WTC11 (cell line): ENCODE measurements at regions not wholly inside any gene's neighbourhood (a gene's known extent, or its start where the extent isn't known, plus 50 kb on each side); places are given as distances from the start of the nearest gene placed in this dataset.

Experiments
- ATAC-seq: fragments of 200-7000 bp; cut with Tn5 transposase; 2 replicates; pipeline ENCODE4 v1.10.0; 2021; ENCODE audit warnings: mild to moderate bottlenecking, moderate library complexity
- CTCF ChIA-PET: fragments of 300-600 bp; sonication (Branson Sonifier 250); formaldehyde crosslinking; loops from one replicate; lab custom pipeline; 2021; ENCODE audit warnings: antibody characterized with exemption; lab: Charles Lee
- POLR2A ChIA-PET: fragments of 350-600 bp; sonication (Branson Sonifier 250); formaldehyde crosslinking; loops from one replicate; lab custom pipeline; 2021; ENCODE audit warnings: antibody characterized with exemption; lab: Charles Lee
- DNase-seq: peaks from one replicate; pipeline ENCODE4 v3.0.0; 2021; ENCODE audit warnings: low spot score
- H3K27ac Mint-ChIP-seq: 2 replicates; pipeline ENCODE4 v1.8.0; 2021; ENCODE audit warnings: mixed read lengths
- H3K27me3 Mint-ChIP-seq: 2 replicates; pipeline ENCODE4 v1.8.0; 2021; ENCODE audit warnings: low read depth, mild to moderate bottlenecking, moderate library complexity, mixed read lengths
- H3K36me3 Mint-ChIP-seq: 2 replicates; pipeline ENCODE4 v1.8.0; 2021; ENCODE audit warnings: mixed read lengths
- H3K4me1 Mint-ChIP-seq: 2 replicates; pipeline ENCODE4 v1.8.0; 2022; ENCODE audit warnings: mixed read lengths
- H3K4me3 Mint-ChIP-seq: 2 replicates; pipeline ENCODE4 v1.8.0; 2021; ENCODE audit warnings: mild to moderate bottlenecking, moderate library complexity, mixed read lengths
- H3K9me3 Mint-ChIP-seq: 2 replicates; pipeline ENCODE4 v1.8.0; 2021; ENCODE audit warnings: mixed read lengths
- ATF1 ChIP-seq: sonication (generic); formaldehyde crosslinking; IDR thresholded peaks from 2 replicates; pipeline ENCODE4 v1.8.1; 2023; ENCODE audit warnings: mild to moderate bottlenecking, moderate library complexity, missing genetic modification reagents
- EMX1 ChIP-seq: fragments of 250-450 bp; sonication (Bioruptor Pico); IDR thresholded peaks from 2 replicates; pipeline ENCODE4 v1.8.0; 2021; ENCODE audit warnings: mild to moderate bottlenecking
- HMGA2 ChIP-seq: fragments of 250-450 bp; sonication (Bioruptor Pico); IDR thresholded peaks from 2 replicates; pipeline ENCODE4 v1.4.0; 2021; ENCODE audit warnings: mild to moderate bottlenecking, moderate library complexity
- NFATC4 ChIP-seq: fragments of 250-450 bp; sonication (Bioruptor Pico); IDR thresholded peaks from 2 replicates; pipeline ENCODE4 v1.9.0; 2021; ENCODE audit warnings: mild to moderate bottlenecking
- NR2C2 ChIP-seq: sonication (generic); formaldehyde crosslinking; IDR thresholded peaks from 2 replicates; pipeline ENCODE4 v1.8.0; 2022; ENCODE audit warnings: mild to moderate bottlenecking, missing genetic modification reagents
- PRRX2 ChIP-seq: fragments of 250-450 bp; sonication (Bioruptor Pico); IDR thresholded peaks from 2 replicates; pipeline ENCODE4 v1.8.0; 2021; ENCODE audit warnings: mild to moderate bottlenecking
- RELA ChIP-seq: sonication (generic); formaldehyde crosslinking; IDR thresholded peaks from 2 replicates; pipeline ENCODE4 v1.8.1; 2022; ENCODE audit warnings: missing genetic modification reagents, mild to moderate bottlenecking, borderline replicate concordance
- SMAD3 ChIP-seq: sonication (generic); formaldehyde crosslinking; IDR thresholded peaks from 2 replicates; pipeline ENCODE4 v1.8.0; 2022; ENCODE audit warnings: missing genetic modification reagents, mild to moderate bottlenecking, borderline replicate concordance
- SOX15 ChIP-seq: fragments of 250-450 bp; sonication (Bioruptor Pico); IDR thresholded peaks from 2 replicates; pipeline ENCODE4 v1.9.0; 2021; ENCODE audit warnings: mild to moderate bottlenecking
- TEAD1 ChIP-seq: sonication (generic); formaldehyde crosslinking; IDR thresholded peaks from 2 replicates; pipeline ENCODE4 v1.8.0; 2022; ENCODE audit warnings: mild to moderate bottlenecking, missing genetic modification reagents
- ZNF263 ChIP-seq: sonication (generic); formaldehyde crosslinking; IDR thresholded peaks from 2 replicates; pipeline ENCODE4 v1.8.1; 2022; ENCODE audit warnings: low read depth, mild to moderate bottlenecking, moderate library complexity, missing genetic modification reagents
- ZNF317 ChIP-seq: sonication (generic); formaldehyde crosslinking; IDR thresholded peaks from 2 replicates; pipeline ENCODE4 v1.8.1; 2023; ENCODE audit warnings: low read depth, mild to moderate bottlenecking, moderate library complexity, missing genetic modification reagents, borderline replicate concordance
- ZNF423 ChIP-seq: fragments of 250-450 bp; sonication (Bioruptor Pico); IDR thresholded peaks from 2 replicates; pipeline ENCODE4 v2.1.2; 2022; ENCODE audit warnings: mild to moderate bottlenecking, moderate library complexity
- TF ChIP-seq, protein P1 (sequence below): sonication (generic); formaldehyde crosslinking; conservative IDR thresholded peaks from 2 replicates; pipeline ENCODE4 v1.8.1; 2023; ENCODE audit warnings: mild to moderate bottlenecking, low read depth, missing genetic modification reagents, moderate library complexity
- TF ChIP-seq, protein P2 (sequence below): fragments of 200-600 bp; IDR thresholded peaks from 2 replicates; pipeline ENCODE4 v1.8.0; 2022; ENCODE audit warnings: antibody characterized with exemption
- TF ChIP-seq, protein P3 (sequence below): sonication (generic); formaldehyde crosslinking; IDR thresholded peaks from 2 replicates; pipeline ENCODE4 v1.8.1; 2023; ENCODE audit warnings: mild to moderate bottlenecking, missing genetic modification reagents
- TF ChIP-seq, protein P4 (sequence below): sonication (generic); formaldehyde crosslinking; IDR thresholded peaks from 2 replicates; pipeline ENCODE4 v1.8.1; 2022; ENCODE audit warnings: missing genetic modification reagents, borderline replicate concordance
- TF ChIP-seq, protein P5 (sequence below): sonication (generic); formaldehyde crosslinking; IDR thresholded peaks from 2 replicates; pipeline ENCODE4 v1.8.1; 2022; ENCODE audit warnings: mild to moderate bottlenecking, moderate library complexity, missing genetic modification reagents
- TF ChIP-seq, protein P6 (sequence below): fragments of 250-450 bp; sonication (Bioruptor Pico); IDR thresholded peaks from 2 replicates; pipeline ENCODE4 v1.9.0; 2021; ENCODE audit warnings: mild to moderate bottlenecking

DNA sequence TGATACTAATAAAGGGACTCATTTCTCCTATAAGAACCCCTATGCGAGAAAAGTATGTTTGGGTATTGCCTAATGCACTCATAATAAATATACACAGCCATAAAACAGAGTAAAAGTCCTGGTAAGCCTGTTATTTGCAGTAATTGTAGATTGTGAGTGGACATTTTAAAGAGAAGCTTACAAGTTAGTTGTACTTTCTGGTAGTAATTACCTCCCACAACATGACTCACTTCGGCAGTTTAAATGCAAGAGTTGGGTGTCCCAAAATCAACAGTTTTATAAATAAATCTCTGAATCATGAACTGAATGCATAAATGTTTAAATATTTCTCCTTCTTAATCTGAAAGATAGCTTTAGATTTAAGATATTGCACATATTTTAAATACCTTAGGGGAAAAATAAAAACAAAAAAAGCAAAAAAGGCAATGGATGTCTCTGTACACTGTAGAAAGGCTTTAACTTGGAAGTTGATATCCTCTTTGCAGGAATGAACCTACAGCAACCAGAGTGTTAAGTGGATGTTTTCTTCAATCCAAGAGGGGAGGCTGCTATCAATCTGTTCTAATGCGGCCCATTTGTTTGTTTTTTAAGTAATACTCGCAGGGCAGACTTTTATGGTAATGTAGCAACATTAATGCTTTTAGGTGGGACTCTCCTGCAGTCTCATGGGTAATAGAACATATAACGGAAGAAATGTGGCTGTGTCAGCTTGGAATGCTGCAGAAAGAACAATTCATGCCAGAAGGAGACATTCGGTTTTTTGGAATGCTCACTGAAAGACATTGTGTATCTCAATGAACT is 57.3 kb upstream of the ZEB1 start:
- Mint-ChIP-seq H3K27ac (no peak overlapping the region), H3K4me3 (no peak overlapping the region), H3K9me3 (no peaks in the 10 kb centered on the region), H3K27me3 (no peaks in the 10 kb centered on the region), H3K4me1 (no peaks in the 10 kb centered on the region), H3K36me3 (no peaks in the 10 kb centered on the region)
- POLR2A ChIA-PET: no interaction called here
- CTCF ChIA-PET: no interaction called here
- ATAC-seq: no peak
- DNase-seq: no peak
- TF ChIP-seq NR2C2 (CRISPR knock-in tag): no peak

DNA sequence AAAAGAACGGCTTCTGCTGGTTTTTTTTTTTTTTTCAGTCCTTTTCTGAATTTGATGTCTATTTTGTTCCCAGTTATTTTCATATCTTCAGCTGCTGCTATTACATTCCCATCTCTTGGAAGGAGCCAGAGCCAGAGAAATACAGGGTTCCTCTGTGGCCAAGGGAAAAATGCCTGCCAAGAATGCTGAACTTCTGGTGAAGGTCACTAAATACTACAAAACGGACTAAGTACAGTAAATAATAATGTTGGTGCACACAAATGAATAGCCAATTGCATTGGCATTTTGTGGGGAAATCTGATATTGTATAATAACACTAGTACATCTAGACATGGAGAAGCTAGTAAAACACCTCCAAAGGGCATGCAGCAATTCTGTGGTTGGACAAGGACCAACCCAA is 56.3 kb upstream of the ZEB1 start:
- Mint-ChIP-seq H3K9me3 (no peaks in the 10 kb centered on the region), H3K4me3 (no peak overlapping the region), H3K36me3 (no peaks in the 10 kb centered on the region), H3K27me3 (no peaks in the 10 kb centered on the region), H3K4me1 (no peaks in the 10 kb centered on the region), H3K27ac (no peak overlapping the region)
- POLR2A ChIA-PET: no interaction called here
- no peak for ATAC-seq
- no peak for DNase-seq
- CTCF ChIA-PET: no interaction called here
- TF ChIP-seq ZNF423 (CRISPR knock-in tag) (no peak), SMAD3 (CRISPR knock-in tag) (no peak), RELA (no peak), ZNF317 (CRISPR knock-in tag) (no peak), NFATC4 (CRISPR knock-in tag) (no peak), ZNF263 (CRISPR knock-in tag) (no peak), ATF1 (no peak), TEAD1 (CRISPR knock-in tag) (no peak), EMX1 (no peak), PRRX2 (CRISPR knock-in tag) (no peak), SOX15 (CRISPR knock-in tag) (no peak), HMGA2 (CRISPR knock-in tag) (no peak)
- TF ChIP-seq, protein P1, sequence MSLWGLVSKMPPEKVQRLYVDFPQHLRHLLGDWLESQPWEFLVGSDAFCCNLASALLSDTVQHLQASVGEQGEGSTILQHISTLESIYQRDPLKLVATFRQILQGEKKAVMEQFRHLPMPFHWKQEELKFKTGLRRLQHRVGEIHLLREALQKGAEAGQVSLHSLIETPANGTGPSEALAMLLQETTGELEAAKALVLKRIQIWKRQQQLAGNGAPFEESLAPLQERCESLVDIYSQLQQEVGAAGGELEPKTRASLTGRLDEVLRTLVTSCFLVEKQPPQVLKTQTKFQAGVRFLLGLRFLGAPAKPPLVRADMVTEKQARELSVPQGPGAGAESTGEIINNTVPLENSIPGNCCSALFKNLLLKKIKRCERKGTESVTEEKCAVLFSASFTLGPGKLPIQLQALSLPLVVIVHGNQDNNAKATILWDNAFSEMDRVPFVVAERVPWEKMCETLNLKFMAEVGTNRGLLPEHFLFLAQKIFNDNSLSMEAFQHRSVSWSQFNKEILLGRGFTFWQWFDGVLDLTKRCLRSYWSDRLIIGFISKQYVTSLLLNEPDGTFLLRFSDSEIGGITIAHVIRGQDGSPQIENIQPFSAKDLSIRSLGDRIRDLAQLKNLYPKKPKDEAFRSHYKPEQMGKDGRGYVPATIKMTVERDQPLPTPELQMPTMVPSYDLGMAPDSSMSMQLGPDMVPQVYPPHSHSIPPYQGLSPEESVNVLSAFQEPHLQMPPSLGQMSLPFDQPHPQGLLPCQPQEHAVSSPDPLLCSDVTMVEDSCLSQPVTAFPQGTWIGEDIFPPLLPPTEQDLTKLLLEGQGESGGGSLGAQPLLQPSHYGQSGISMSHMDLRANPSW (CRISPR knock-in tag): no peak
- TF ChIP-seq, protein P2, sequence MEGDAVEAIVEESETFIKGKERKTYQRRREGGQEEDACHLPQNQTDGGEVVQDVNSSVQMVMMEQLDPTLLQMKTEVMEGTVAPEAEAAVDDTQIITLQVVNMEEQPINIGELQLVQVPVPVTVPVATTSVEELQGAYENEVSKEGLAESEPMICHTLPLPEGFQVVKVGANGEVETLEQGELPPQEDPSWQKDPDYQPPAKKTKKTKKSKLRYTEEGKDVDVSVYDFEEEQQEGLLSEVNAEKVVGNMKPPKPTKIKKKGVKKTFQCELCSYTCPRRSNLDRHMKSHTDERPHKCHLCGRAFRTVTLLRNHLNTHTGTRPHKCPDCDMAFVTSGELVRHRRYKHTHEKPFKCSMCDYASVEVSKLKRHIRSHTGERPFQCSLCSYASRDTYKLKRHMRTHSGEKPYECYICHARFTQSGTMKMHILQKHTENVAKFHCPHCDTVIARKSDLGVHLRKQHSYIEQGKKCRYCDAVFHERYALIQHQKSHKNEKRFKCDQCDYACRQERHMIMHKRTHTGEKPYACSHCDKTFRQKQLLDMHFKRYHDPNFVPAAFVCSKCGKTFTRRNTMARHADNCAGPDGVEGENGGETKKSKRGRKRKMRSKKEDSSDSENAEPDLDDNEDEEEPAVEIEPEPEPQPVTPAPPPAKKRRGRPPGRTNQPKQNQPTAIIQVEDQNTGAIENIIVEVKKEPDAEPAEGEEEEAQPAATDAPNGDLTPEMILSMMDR: no peak
- TF ChIP-seq, protein P3, sequence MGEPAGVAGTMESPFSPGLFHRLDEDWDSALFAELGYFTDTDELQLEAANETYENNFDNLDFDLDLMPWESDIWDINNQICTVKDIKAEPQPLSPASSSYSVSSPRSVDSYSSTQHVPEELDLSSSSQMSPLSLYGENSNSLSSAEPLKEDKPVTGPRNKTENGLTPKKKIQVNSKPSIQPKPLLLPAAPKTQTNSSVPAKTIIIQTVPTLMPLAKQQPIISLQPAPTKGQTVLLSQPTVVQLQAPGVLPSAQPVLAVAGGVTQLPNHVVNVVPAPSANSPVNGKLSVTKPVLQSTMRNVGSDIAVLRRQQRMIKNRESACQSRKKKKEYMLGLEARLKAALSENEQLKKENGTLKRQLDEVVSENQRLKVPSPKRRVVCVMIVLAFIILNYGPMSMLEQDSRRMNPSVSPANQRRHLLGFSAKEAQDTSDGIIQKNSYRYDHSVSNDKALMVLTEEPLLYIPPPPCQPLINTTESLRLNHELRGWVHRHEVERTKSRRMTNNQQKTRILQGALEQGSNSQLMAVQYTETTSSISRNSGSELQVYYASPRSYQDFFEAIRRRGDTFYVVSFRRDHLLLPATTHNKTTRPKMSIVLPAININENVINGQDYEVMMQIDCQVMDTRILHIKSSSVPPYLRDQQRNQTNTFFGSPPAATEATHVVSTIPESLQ (CRISPR knock-in tag): no peak
- TF ChIP-seq, protein P4, sequence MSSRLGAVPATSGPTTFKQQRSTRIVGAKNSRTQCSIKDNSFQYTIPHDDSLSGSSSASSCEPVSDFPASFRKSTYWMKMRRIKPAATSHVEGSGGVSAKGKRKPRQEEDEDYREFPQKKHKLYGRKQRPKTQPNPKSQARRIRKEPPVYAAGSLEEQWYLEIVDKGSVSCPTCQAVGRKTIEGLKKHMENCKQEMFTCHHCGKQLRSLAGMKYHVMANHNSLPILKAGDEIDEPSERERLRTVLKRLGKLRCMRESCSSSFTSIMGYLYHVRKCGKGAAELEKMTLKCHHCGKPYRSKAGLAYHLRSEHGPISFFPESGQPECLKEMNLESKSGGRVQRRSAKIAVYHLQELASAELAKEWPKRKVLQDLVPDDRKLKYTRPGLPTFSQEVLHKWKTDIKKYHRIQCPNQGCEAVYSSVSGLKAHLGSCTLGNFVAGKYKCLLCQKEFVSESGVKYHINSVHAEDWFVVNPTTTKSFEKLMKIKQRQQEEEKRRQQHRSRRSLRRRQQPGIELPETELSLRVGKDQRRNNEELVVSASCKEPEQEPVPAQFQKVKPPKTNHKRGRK (CRISPR knock-in tag): no peak
- TF ChIP-seq, protein P5, sequence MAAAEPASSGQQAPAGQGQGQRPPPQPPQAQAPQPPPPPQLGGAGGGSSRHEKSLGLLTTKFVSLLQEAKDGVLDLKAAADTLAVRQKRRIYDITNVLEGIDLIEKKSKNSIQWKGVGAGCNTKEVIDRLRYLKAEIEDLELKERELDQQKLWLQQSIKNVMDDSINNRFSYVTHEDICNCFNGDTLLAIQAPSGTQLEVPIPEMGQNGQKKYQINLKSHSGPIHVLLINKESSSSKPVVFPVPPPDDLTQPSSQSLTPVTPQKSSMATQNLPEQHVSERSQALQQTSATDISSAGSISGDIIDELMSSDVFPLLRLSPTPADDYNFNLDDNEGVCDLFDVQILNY (CRISPR knock-in tag): no peak
- TF ChIP-seq, protein P6, sequence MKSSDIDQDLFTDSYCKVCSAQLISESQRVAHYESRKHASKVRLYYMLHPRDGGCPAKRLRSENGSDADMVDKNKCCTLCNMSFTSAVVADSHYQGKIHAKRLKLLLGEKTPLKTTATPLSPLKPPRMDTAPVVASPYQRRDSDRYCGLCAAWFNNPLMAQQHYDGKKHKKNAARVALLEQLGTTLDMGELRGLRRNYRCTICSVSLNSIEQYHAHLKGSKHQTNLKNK (CRISPR knock-in tag): no peak
